ENCODE measurements at regions not wholly inside any gene's neighbourhood (a gene's known extent, or its start where the extent isn't known, plus 50 kb on each side); places are given as distances from the start of the nearest gene placed in this dataset.

DNA sequence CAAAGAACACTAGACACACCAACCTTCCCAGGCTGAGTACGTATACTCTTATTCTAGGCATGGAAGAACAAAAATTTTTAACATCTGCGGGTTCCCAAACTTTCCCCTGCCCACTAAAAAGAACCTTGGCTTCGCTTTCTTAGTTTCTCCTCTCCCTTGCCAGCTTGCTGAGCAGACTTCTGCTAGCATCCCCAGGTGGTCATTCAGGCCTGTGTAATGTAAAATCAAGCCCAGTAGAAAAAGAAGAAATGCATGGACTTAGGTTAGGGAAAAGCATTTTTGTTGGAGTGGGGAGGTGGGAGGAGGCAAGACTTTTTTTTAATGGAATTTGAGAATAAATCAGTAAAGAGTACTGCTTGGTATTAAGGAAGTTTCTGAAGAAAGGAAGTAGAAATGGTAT, 331.0 kb upstream of the TLE4 start:
- no peak for TF ChIP-seq EZH2phosphoT487 (IDR thresholded peaks at IDR 0.05; ENCODE audit: low read length)
- no peak for TF ChIP-seq CTCF (IDR thresholded peaks at IDR 0.05; ENCODE audit: low read length)
